ENCODE measurements at regions not wholly inside any gene's neighbourhood (a gene's known extent, or its start where the extent isn't known, plus 50 kb on each side); places are given as distances from the start of the nearest gene placed in this dataset.

DNA sequence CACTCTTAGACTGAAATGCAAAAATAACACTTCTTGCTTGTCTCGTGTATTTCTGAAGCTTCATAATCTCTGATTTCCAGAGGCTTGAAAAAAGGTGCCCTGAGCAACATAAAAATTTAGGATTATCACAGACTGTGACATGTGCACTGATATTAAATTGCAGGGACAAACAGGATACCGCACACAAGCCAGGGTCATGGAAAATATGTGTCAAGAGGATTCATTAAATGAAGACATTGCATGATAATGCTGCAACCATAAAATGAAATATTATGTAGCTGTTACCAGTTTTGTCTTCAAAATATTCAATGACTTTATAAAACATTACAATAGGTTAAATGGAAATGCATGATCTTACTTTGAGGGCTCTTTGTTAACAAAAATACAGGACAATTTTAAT lies 328.0 kb downstream of the KCTD8 start (continued):
- TF ChIP-seq CREB1 (CRISPR knock-in tag; IDR thresholded peaks at IDR 0.05; ENCODE audit: low read depth): no peak
- no peak for TF ChIP-seq STAT1 (IDR thresholded peaks at IDR 0.05; ENCODE audit: unreplicated experiment)
- TF ChIP-seq, protein P1, sequence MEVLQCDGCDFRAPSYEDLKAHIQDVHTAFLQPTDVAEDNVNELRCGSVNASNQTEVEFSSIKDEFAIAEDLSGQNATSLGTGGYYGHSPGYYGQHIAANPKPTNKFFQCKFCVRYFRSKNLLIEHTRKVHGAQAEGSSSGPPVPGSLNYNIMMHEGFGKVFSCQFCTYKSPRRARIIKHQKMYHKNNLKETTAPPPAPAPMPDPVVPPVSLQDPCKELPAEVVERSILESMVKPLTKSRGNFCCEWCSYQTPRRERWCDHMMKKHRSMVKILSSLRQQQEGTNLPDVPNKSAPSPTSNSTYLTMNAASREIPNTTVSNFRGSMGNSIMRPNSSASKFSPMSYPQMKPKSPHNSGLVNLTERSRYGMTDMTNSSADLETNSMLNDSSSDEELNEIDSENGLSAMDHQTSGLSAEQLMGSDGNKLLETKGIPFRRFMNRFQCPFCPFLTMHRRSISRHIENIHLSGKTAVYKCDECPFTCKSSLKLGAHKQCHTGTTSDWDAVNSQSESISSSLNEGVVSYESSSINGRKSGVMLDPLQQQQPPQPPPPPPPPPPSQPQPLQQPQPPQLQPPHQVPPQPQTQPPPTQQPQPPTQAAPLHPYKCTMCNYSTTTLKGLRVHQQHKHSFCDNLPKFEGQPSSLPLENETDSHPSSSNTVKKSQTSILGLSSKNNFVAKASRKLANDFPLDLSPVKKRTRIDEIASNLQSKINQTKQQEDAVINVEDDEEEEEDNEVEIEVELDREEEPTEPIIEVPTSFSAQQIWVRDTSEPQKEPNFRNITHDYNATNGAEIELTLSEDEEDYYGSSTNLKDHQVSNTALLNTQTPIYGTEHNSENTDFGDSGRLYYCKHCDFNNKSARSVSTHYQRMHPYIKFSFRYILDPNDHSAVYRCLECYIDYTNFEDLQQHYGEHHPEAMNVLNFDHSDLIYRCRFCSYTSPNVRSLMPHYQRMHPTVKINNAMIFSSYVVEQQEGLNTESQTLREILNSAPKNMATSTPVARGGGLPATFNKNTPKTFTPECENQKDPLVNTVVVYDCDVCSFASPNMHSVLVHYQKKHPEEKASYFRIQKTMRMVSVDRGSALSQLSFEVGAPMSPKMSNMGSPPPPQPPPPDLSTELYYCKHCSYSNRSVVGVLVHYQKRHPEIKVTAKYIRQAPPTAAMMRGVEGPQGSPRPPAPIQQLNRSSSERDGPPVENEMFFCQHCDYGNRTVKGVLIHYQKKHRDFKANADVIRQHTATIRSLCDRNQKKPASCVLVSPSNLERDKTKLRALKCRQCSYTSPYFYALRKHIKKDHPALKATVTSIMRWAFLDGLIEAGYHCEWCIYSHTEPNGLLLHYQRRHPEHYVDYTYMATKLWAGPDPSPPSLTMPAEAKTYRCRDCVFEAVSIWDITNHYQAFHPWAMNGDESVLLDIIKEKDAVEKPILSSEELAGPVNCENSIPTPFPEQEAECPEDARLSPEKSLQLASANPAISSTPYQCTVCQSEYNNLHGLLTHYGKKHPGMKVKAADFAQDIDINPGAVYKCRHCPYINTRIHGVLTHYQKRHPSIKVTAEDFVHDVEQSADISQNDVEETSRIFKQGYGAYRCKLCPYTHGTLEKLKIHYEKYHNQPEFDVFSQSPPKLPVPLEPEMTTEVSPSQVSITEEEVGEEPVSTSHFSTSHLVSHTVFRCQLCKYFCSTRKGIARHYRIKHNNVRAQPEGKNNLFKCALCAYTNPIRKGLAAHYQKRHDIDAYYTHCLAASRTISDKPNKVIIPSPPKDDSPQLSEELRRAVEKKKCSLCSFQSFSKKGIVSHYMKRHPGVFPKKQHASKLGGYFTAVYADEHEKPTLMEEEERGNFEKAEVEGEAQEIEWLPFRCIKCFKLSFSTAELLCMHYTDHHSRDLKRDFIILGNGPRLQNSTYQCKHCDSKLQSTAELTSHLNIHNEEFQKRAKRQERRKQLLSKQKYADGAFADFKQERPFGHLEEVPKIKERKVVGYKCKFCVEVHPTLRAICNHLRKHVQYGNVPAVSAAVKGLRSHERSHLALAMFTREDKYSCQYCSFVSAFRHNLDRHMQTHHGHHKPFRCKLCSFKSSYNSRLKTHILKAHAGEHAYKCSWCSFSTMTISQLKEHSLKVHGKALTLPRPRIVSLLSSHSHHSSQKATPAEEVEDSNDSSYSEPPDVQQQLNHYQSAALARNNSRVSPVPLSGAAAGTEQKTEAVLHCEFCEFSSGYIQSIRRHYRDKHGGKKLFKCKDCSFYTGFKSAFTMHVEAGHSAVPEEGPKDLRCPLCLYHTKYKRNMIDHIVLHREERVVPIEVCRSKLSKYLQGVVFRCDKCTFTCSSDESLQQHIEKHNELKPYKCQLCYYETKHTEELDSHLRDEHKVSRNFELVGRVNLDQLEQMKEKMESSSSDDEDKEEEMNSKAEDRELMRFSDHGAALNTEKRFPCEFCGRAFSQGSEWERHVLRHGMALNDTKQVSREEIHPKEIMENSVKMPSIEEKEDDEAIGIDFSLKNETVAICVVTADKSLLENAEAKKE (CRISPR knock-in tag; IDR thresholded peaks at IDR 0.05): no peak
- TF ChIP-seq EZH2phosphoT487 (IDR thresholded peaks at IDR 0.05; ENCODE audit: unreplicated experiment): no peak
- TF ChIP-seq ZNF331 (CRISPR knock-in tag; IDR thresholded peaks at IDR 0.05; ENCODE audit: low read depth): no peak
- no peak for TF ChIP-seq NANOG (IDR thresholded peaks at IDR 0.05; ENCODE audit: borderline replicate concordance)
- TF ChIP-seq EZH2 (IDR thresholded peaks at IDR 0.05; ENCODE audit: low read depth, unreplicated experiment): no peak

DNA sequence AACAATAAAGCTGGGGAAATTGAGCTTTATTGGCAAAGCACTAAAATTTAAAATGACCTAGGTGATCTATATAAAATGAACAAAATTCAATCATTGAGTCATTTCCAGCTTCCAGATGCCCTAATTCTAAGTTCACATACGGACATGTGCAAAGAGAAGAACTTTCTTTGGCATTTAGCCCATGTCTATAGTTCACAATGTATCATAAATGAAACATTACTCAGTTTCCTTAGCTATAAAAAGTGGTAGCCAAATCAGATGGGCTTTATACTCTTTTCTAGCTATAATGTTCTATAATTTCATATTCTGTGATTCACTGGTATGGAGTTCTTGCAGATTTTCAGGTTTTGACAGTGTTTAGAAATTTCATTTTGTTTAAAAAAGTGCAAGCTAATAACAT lies 327.4 kb downstream of the KCTD8 start:
- ATAC-seq: no peak
- TF ChIP-seq, protein P2, sequence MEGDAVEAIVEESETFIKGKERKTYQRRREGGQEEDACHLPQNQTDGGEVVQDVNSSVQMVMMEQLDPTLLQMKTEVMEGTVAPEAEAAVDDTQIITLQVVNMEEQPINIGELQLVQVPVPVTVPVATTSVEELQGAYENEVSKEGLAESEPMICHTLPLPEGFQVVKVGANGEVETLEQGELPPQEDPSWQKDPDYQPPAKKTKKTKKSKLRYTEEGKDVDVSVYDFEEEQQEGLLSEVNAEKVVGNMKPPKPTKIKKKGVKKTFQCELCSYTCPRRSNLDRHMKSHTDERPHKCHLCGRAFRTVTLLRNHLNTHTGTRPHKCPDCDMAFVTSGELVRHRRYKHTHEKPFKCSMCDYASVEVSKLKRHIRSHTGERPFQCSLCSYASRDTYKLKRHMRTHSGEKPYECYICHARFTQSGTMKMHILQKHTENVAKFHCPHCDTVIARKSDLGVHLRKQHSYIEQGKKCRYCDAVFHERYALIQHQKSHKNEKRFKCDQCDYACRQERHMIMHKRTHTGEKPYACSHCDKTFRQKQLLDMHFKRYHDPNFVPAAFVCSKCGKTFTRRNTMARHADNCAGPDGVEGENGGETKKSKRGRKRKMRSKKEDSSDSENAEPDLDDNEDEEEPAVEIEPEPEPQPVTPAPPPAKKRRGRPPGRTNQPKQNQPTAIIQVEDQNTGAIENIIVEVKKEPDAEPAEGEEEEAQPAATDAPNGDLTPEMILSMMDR (conservative IDR thresholded peaks at IDR 0.05; ENCODE audit: low read depth in 2 of 2): no peak
- no peak for TF ChIP-seq EZH2 (IDR thresholded peaks at IDR 0.05; ENCODE audit: low read depth, unreplicated experiment)
- TF ChIP-seq ZNF114 (CRISPR knock-in tag; IDR thresholded peaks at IDR 0.05): no peak
- TF ChIP-seq JUNB (IDR thresholded peaks at IDR 0.05; ENCODE audit: unreplicated experiment): no peak
- TF ChIP-seq CREB1 (CRISPR knock-in tag; IDR thresholded peaks at IDR 0.05; ENCODE audit: low read depth): no peak
- TF ChIP-seq STAT1 (IDR thresholded peaks at IDR 0.05; ENCODE audit: unreplicated experiment): no peak
- TF ChIP-seq EZH2phosphoT487 (IDR thresholded peaks at IDR 0.05; ENCODE audit: unreplicated experiment): no peak
- TF ChIP-seq, protein P3, sequence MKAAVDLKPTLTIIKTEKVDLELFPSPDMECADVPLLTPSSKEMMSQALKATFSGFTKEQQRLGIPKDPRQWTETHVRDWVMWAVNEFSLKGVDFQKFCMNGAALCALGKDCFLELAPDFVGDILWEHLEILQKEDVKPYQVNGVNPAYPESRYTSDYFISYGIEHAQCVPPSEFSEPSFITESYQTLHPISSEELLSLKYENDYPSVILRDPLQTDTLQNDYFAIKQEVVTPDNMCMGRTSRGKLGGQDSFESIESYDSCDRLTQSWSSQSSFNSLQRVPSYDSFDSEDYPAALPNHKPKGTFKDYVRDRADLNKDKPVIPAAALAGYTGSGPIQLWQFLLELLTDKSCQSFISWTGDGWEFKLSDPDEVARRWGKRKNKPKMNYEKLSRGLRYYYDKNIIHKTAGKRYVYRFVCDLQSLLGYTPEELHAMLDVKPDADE (IDR thresholded peaks at IDR 0.05): no peak
- TF ChIP-seq POLR2AphosphoS5 (IDR thresholded peaks at IDR 0.05; ENCODE audit: low read depth): no peak
- TF ChIP-seq NANOG (IDR thresholded peaks at IDR 0.05; ENCODE audit: borderline replicate concordance): no peak
- no peak for TF ChIP-seq ZNF331 (CRISPR knock-in tag; IDR thresholded peaks at IDR 0.05; ENCODE audit: low read depth)

More for the DNA sequence above, 327.4 kb downstream of the KCTD8 start:
- H4K20me1 ChIP-seq (replicated peaks; ENCODE audit: insufficient read depth): no peaks in the 10 kb centered on the region
- no peak overlapping the region for H3K4me3 ChIP-seq
- no peak overlapping the region for H3K27ac ChIP-seq (ENCODE audit: low read depth)
- H3K4me1 ChIP-seq (ENCODE audit: insufficient read depth): no peaks in the 10 kb centered on the region
- H3F3A ChIP-seq (replicated peaks; ENCODE audit: low read depth): no peaks in the 10 kb centered on the region
- Mint-ChIP-seq H3K36me3 (ENCODE audit: low read depth) (no peaks in the 10 kb centered on the region), H3K4me1 (no peaks in the 10 kb centered on the region), H3K27ac (no peak overlapping the region), H3K27me3 (ENCODE audit: insufficient read depth, low read depth, poor library complexity) (no peaks in the 10 kb centered on the region), H3K4me3 (no peak overlapping the region), H3K9me3 (peaks cover 4% of the 10 kb centered on the region; the same call in 1 of the 3 replicates)
- H3K79me2 ChIP-seq (replicated peaks; ENCODE audit: insufficient read depth): no peaks in the 10 kb centered on the region
- H3K9me2 ChIP-seq (ENCODE audit: insufficient read depth): no peaks in the 10 kb centered on the region
- no peak overlapping the region for H2AFZ ChIP-seq
- H3K36me3 ChIP-seq (ENCODE audit: insufficient read depth): no peaks in the 10 kb centered on the region
- DNase-seq (ENCODE audit: low spot score): no peak
- H3K4me2 ChIP-seq: no peak overlapping the region
- H3K27me3 ChIP-seq (ENCODE audit: insufficient read depth): no peaks in the 10 kb centered on the region

Measured in GM23338 (cell line).